Right cardiac atrium (tissue), 5 donors: ENCODE measurements at regions not wholly inside any gene's neighbourhood (a gene's known extent, or its start where the extent isn't known, plus 50 kb on each side); places are given as distances from the start of the nearest gene placed in this dataset.
"Not testable (repeated sequence)": the region's sequence is repeated elsewhere in the genome, so short reads cannot be mapped to it uniquely, and the experiment has no call there.

Source experiments
- ATAC-seq, 2 donors: fragments of 200-7000 bp; cut with Tn5 transposase; one replicate each; pipeline versions ENCODE4 v1.8.0 to v1.9.1; 2020; ENCODE audit warnings: moderate library complexity in 2 of 2, mild to moderate bottlenecking in 1 of 2
- DNase-seq, 3 donors: peaks; one replicate each; pipeline ENCODE4 v3.0.0-alpha.2; 2020
- H3K27ac ChIP-seq: one replicate; pipeline ENCODE4 v1.5.1; 2013; ENCODE audit warnings: mild to moderate bottlenecking, low read length, control low read depth, moderate library complexity
- H3K27me3 ChIP-seq: one replicate; pipeline ENCODE4 v1.6.1; 2013; ENCODE audit not compliant: control insufficient read depth, insufficient read depth
- H3K4me1 ChIP-seq: one replicate; pipeline ENCODE4 v1.6.1; 2013; ENCODE audit warnings: low read length; ENCODE audit not compliant: control insufficient read depth, insufficient read depth
- H3K4me3 ChIP-seq: one replicate; pipeline ENCODE4 v1.5.1; 2013; ENCODE audit warnings: low read length, control low read depth
- H3K9me3 ChIP-seq: one replicate; pipeline ENCODE4 v1.6.1; 2013; ENCODE audit warnings: low read length; ENCODE audit not compliant: control insufficient read depth
- WGBS: extraction: QIAGEN DNeasy Blood & Tissue Kit; methylation state at CpG from one replicate; pipeline ENCODE4 v1.1.7; 2013; 5-methylcytosine and 5-hydroxymethylcytosine counted together
- intact Hi-C, 4 donors: fragments of 100-400 bp; cut with DNase I; formaldehyde crosslinking; loops; one replicate each; pipeline versions ENCODE4 v1.11.0 to v1.14.0; 2022 to 2023
- donor health status: healthy with polysubstance abuse.
- donor health status: DM: no; HTN: yes; CAD: no.
- donor health status: DM: no; HTN: no; CAD: no.
- donor health status: DM: no; HTN: yes; CAD: no; lungs with severe emphysema.
- donor health status: DM: yes; HTN: yes; CAD: no.

GRCh38 chr3:61381745-61382392 is 130.6 kb upstream of the FHIT start:
- Histone ChIP-seq H3K4me3 (no peak overlapping the region), H3K9me3 (no peaks in the 10 kb centered on the region), H3K4me1 (no peaks in the 10 kb centered on the region), H3K27me3 (no peaks in the 10 kb centered on the region), H3K27ac (no peak overlapping the region)
- DNase-seq (no peak), ATAC-seq (peak; percentile 54 to 77)
- WGBS = 83% methylated on average over 7 of the region's 7 CpGs
- intact Hi-C loops = no loop called here

- 77% methylated on average over 3 of the region's 3 CpGs for WGBS
Observed at GRCh38 chr3:61387817-61388216, 136.6 kb upstream of the FHIT start.

GRCh38 chr3:61393480-61393947 is 142.3 kb upstream of the FHIT start:
- H3K27me3 ChIP-seq, H3K4me1 ChIP-seq, intact Hi-C loops, H3K4me3 ChIP-seq, ATAC-seq, H3K9me3 ChIP-seq, H3K27ac ChIP-seq: not testable (repeated sequence)
- peak in 1 of 3 donors; percentile 39 for DNase-seq
- WGBS = 97% methylated on average over 23 of the region's 23 CpGs

More at GRCh38 chr3:61387817-61388216, 136.6 kb upstream of the FHIT start:
- DNase-seq (no peak), ATAC-seq (no peak)
- Histone ChIP-seq H3K9me3 (no peaks in the 10 kb centered on the region), H3K4me3 (no peak overlapping the region), H3K4me1 (no peaks in the 10 kb centered on the region), H3K27ac (no peak overlapping the region), H3K27me3 (no peaks in the 10 kb centered on the region)
- intact Hi-C loops = no loop called here

GRCh38 chr3:61401359-61401758 is 150.1 kb upstream of the FHIT start:
- Histone ChIP-seq H3K9me3 (no peaks in the 10 kb centered on the region), H3K4me3 (no peak overlapping the region), H3K27ac (no peak overlapping the region), H3K4me1 (no peaks in the 10 kb centered on the region), H3K27me3 (no peaks in the 10 kb centered on the region)
- intact Hi-C loops = no loop called here
- ATAC-seq (no peak), DNase-seq (no peak)
- 70% methylated on average over 3 of the region's 3 CpGs for WGBS

GRCh38 chr3:61407397-61407796 is 154.0 kb upstream of the PTPRG start:
- H3K27ac ChIP-seq = no peak overlapping the region
- no peak overlapping the region for H3K4me3 ChIP-seq
- WGBS = 94% methylated on average over 1 of the region's 1 CpG
- no peaks in the 10 kb centered on the region for H3K9me3 ChIP-seq
- DNase-seq (no peak), ATAC-seq (no peak)
- intact Hi-C loops = no loop called here
- H3K4me1 ChIP-seq = no peaks in the 10 kb centered on the region
- no peaks in the 10 kb centered on the region for H3K27me3 ChIP-seq

GRCh38 chr3:61409638-61410037 is 151.7 kb upstream of the PTPRG start:
- 65% methylated on average over 3 of the region's 3 CpGs for WGBS
- no peak overlapping the region for H3K27ac ChIP-seq
- ATAC-seq = no peak

GRCh38 chr3:61410358-61410757 is 151.0 kb upstream of the PTPRG start:
- H3K27me3 ChIP-seq, H3K4me3 ChIP-seq, intact Hi-C loops, H3K27ac ChIP-seq, ATAC-seq, H3K4me1 ChIP-seq, H3K9me3 ChIP-seq, DNase-seq: not testable (repeated sequence)
- 85% methylated on average over 4 of the region's 4 CpGs for WGBS

More at GRCh38 chr3:61409638-61410037, 151.7 kb upstream of the PTPRG start:
- Histone ChIP-seq H3K9me3 (no peaks in the 10 kb centered on the region), H3K27me3 (no peaks in the 10 kb centered on the region), H3K4me3 (no peak overlapping the region), H3K4me1 (no peaks in the 10 kb centered on the region)
- intact Hi-C loops = no loop called here
- DNase-seq = no peak

GRCh38 chr3:61411009-61411662 is 150.2 kb upstream of the PTPRG start:
- intact Hi-C loops = no loop called here
- Histone ChIP-seq H3K4me1 (no peaks in the 10 kb centered on the region), H3K4me3 (no peak overlapping the region), H3K27ac (no peak overlapping the region), H3K9me3 (no peaks in the 10 kb centered on the region), H3K27me3 (no peaks in the 10 kb centered on the region)
- WGBS = 94% methylated on average over 3 of the region's 3 CpGs
- no peak for DNase-seq
- ATAC-seq = no peak

GRCh38 chr3:61414456-61414855 is 146.9 kb upstream of the PTPRG start:
- Histone ChIP-seq H3K27ac (no peak overlapping the region), H3K9me3 (no peaks in the 10 kb centered on the region), H3K4me3 (no peak overlapping the region), H3K27me3 (no peaks in the 10 kb centered on the region), H3K4me1 (no peaks in the 10 kb centered on the region)
- intact Hi-C loops = no loop called here
- ATAC-seq (no peak), DNase-seq (no peak)
- 85% methylated on average over 4 of the region's 4 CpGs for WGBS

- intact Hi-C loops = no loop called here
- WGBS = 76% methylated on average over 2 of the region's 2 CpGs
- H3K4me1 ChIP-seq = no peaks in the 10 kb centered on the region
Observed at GRCh38 chr3:61415201-61415600, 146.2 kb upstream of the PTPRG start.

GRCh38 chr3:61416618-61417017 is 144.8 kb upstream of the PTPRG start:
- no peaks in the 10 kb centered on the region for H3K4me1 ChIP-seq
- intact Hi-C loops = no loop called here

More at GRCh38 chr3:61415201-61415600, 146.2 kb upstream of the PTPRG start:
- Histone ChIP-seq H3K27ac (no peak overlapping the region), H3K4me3 (no peak overlapping the region), H3K27me3 (no peaks in the 10 kb centered on the region), H3K9me3 (no peaks in the 10 kb centered on the region)
- no peak for DNase-seq
- ATAC-seq = no peak

More at GRCh38 chr3:61416618-61417017, 144.8 kb upstream of the PTPRG start:
- Histone ChIP-seq H3K27me3 (no peaks in the 10 kb centered on the region), H3K9me3 (no peaks in the 10 kb centered on the region), H3K27ac (no peak overlapping the region), H3K4me3 (no peak overlapping the region)
- 78% methylated on average over 1 of the region's 1 CpG for WGBS
- DNase-seq (no peak), ATAC-seq (no peak)
